G401 (cell line): ENCODE measurements at regions not wholly inside any gene's neighbourhood (a gene's known extent, or its start where the extent isn't known, plus 50 kb on each side); places are given as distances from the start of the nearest gene placed in this dataset.
"Not testable (repeated sequence)": the region's sequence is repeated elsewhere in the genome, so short reads cannot be mapped to it uniquely, and the experiment has no call there.

Source experiments
- DNase-seq: peaks from one replicate; pipeline ENCODE4 v3.0.0-alpha.2; 2015; ENCODE audit warnings: low spot score
- in situ Hi-C: cut with HindIII; loops from 2 replicates; pipeline ENCODE4 v1.10.0; 2016; ENCODE audit warnings: low sequenced_read_pairs, mixed read lengths

- in situ Hi-C loops: no loop called here
- no peak for DNase-seq
Observed at GRCh38 chr4:114318309-114318708, 280.3 kb upstream of the UGT8 start.

- DNase-seq: no peak
- in situ Hi-C loops: no loop called here
Observed at GRCh38 chr4:114320126-114320525, 278.5 kb upstream of the UGT8 start.

- DNase-seq: no peak
- in situ Hi-C loops: no loop called here
Observed at GRCh38 chr4:114321366-114321765, 277.2 kb upstream of the UGT8 start.

GRCh38 chr4:114323841-114324240 is 274.8 kb upstream of the UGT8 start:
- in situ Hi-C loops: no loop called here
- no peak for DNase-seq

- DNase-seq: no peak
- in situ Hi-C loops: no loop called here
Observed at GRCh38 chr4:114326358-114326757, 272.2 kb upstream of the UGT8 start.

- DNase-seq: no peak
- in situ Hi-C loops: no loop called here
Observed at GRCh38 chr4:114332119-114332518, 266.5 kb upstream of the UGT8 start.

GRCh38 chr4:114334363-114334762 is 264.2 kb upstream of the UGT8 start:
- DNase-seq, in situ Hi-C loops: not testable (repeated sequence)

- in situ Hi-C loops: no loop called here
- no peak for DNase-seq
Observed at GRCh38 chr4:114334884-114335330, 263.7 kb upstream of the UGT8 start.

- no peak for DNase-seq
- in situ Hi-C loops: no loop called here
Observed at GRCh38 chr4:114335339-114335738, 263.3 kb upstream of the UGT8 start.

GRCh38 chr4:114343015-114343414 is 255.6 kb upstream of the UGT8 start:
- DNase-seq: no peak
- in situ Hi-C loops: no loop called here

- in situ Hi-C loops: no loop called here
- DNase-seq: no peak
Observed at GRCh38 chr4:114349543-114350175, 248.9 kb upstream of the UGT8 start.

GRCh38 chr4:114358901-114359300 is 239.7 kb upstream of the UGT8 start:
- in situ Hi-C loops: no loop called here
- DNase-seq: no peak

- in situ Hi-C loops: no loop called here
- DNase-seq: no peak
Observed at GRCh38 chr4:114361249-114361648, 237.4 kb upstream of the UGT8 start.

- in situ Hi-C loops: no loop called here
- no peak for DNase-seq
Observed at GRCh38 chr4:114364857-114365256, 233.8 kb upstream of the UGT8 start.

- DNase-seq: no peak
- in situ Hi-C loops: no loop called here
Observed at GRCh38 chr4:114365591-114365990, 233.0 kb upstream of the UGT8 start.

- DNase-seq: no peak
- in situ Hi-C loops: no loop called here
Observed at GRCh38 chr4:114366368-114366767, 232.2 kb upstream of the UGT8 start.

- in situ Hi-C loops: no loop called here
- no peak for DNase-seq
Observed at GRCh38 chr4:114368751-114369150, 229.9 kb upstream of the UGT8 start.

GRCh38 chr4:114373508-114373907 is 225.1 kb upstream of the UGT8 start:
- in situ Hi-C loops: no loop called here
- DNase-seq: no peak

- in situ Hi-C loops: no loop called here
- DNase-seq: peak; percentile 75
Observed at GRCh38 chr4:114378305-114378903, 220.2 kb upstream of the UGT8 start.

- DNase-seq: no peak
- in situ Hi-C loops: no loop called here
Observed at GRCh38 chr4:114383067-114383466, 215.5 kb upstream of the UGT8 start.

GRCh38 chr4:114383721-114384120 is 214.9 kb upstream of the UGT8 start:
- DNase-seq: peak; percentile 21
- in situ Hi-C loops: no loop called here
